Peyer's patch (tissue), 4 donors: ENCODE measurements at regions not wholly inside any gene's neighbourhood (a gene's known extent, or its start where the extent isn't known, plus 50 kb on each side); places are given as distances from the start of the nearest gene placed in this dataset.

Experiments used
- POLR2A ChIP-seq, 2 donors: fragments of 450-650 bp; IDR thresholded peaks; one replicate each; pipeline ENCODE4 v1.5.1; 2017; ENCODE audit warnings: antibody characterized with exemption in 2 of 2, mild to moderate bottlenecking in 2 of 2, moderate library complexity in 2 of 2
- TF ChIP-seq, protein P1 (sequence below), 6 experiments: fragments of 450-650 bp in 4 of 6; fragments of 200-600 bp in 2 of 6; sonication (generic) in 1 of 6; IDR thresholded peaks; one replicate each; pipeline ENCODE4 v1.5.1; 2017 to 2019; ENCODE audit warnings: antibody characterized with exemption in 6 of 6, mild to moderate bottlenecking in 3 of 6, moderate library complexity in 1 of 6

DNA sequence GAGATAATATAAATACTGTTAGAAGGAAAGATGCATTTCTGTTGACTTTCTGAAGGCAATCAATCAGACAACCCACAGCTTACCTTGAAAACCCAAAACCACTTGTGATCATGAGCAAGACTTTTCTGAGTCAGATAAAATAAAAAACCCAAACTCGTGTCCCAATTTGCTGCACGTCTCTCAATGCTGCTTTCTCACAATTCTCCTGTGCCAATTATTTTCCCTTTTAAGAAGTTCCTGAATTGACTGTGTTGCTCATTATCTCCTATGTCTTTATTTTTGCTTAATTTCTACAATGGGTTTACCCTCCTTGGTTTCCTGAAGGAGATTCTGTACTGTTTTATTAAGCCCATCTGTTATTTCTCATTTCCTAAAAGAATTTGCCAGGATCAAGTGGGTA, 1891.9 kb upstream of the PCDH10 start:
- TF ChIP-seq POLR2A (IDR thresholded peaks at IDR 0.05), result no peak
- TF ChIP-seq, protein P1, sequence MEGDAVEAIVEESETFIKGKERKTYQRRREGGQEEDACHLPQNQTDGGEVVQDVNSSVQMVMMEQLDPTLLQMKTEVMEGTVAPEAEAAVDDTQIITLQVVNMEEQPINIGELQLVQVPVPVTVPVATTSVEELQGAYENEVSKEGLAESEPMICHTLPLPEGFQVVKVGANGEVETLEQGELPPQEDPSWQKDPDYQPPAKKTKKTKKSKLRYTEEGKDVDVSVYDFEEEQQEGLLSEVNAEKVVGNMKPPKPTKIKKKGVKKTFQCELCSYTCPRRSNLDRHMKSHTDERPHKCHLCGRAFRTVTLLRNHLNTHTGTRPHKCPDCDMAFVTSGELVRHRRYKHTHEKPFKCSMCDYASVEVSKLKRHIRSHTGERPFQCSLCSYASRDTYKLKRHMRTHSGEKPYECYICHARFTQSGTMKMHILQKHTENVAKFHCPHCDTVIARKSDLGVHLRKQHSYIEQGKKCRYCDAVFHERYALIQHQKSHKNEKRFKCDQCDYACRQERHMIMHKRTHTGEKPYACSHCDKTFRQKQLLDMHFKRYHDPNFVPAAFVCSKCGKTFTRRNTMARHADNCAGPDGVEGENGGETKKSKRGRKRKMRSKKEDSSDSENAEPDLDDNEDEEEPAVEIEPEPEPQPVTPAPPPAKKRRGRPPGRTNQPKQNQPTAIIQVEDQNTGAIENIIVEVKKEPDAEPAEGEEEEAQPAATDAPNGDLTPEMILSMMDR (IDR thresholded peaks at IDR 0.05), result no peak
